ENCODE measurements at regions not wholly inside any gene's neighbourhood (a gene's known extent, or its start where the extent isn't known, plus 50 kb on each side); places are given as distances from the start of the nearest gene placed in this dataset.

GRCh38 chr5:60257596-60258271 lies 364.2 kb upstream of the PDE4D start:
- no peak for TF ChIP-seq CTCF (IDR thresholded peaks at IDR 0.05)
- no peak for TF ChIP-seq EZH2 (IDR thresholded peaks at IDR 0.05; ENCODE audit: borderline replicate concordance, insufficient read depth, low read depth, low read length, poor library complexity, severe bottlenecking)
